ENCODE measurements at regions not wholly inside any gene's neighbourhood (a gene's known extent, or its start where the extent isn't known, plus 50 kb on each side); places are given as distances from the start of the nearest gene placed in this dataset.
A peak's percentile ranks its signal among the peaks of the same experiment; 100 is the strongest.

- Histone ChIP-seq H3K4me1 (peaks cover 9 to 63% (median 15%) of the 10 kb centered on the region in 3 donors), H3K27ac (peak overlapping the region in 3 of 4 donors; percentile 48 to 60 (median 56)), H3K36me3 (no peaks in the 10 kb centered on the region), H3K4me3 (no peak overlapping the region), H3K27me3 (no peaks in the 10 kb centered on the region), H3K9me3 (no peaks in the 10 kb centered on the region)
- 62 to 72% methylated on average over 11 of the region's 11 CpGs for WGBS, 2 donors
- no peak for DNase-seq
- intact Hi-C loops (cut with DNase I) = no loop called here
- no peak for TF ChIP-seq CTCF (IDR thresholded peaks at IDR 0.05)
Measured at GRCh38 chr2:107068069-107068916, 182.3 kb upstream of the ST6GAL2 start.

GRCh38 chr2:107069890-107070289, 183.9 kb upstream of the ST6GAL2 start:
- intact Hi-C loops (cut with DNase I) = no loop called here
- 65 to 75% methylated on average over 2 of the region's 2 CpGs for WGBS, 2 donors
- H3K36me3 ChIP-seq = no peaks in the 10 kb centered on the region
- no peak for DNase-seq
- peaks cover 9 to 54% (median 15%) of the 10 kb centered on the region in 3 donors for H3K4me1 ChIP-seq
- no peaks in the 10 kb centered on the region for H3K9me3 ChIP-seq
- no peak overlapping the region for H3K27ac ChIP-seq
- no peaks in the 10 kb centered on the region for H3K27me3 ChIP-seq
- no peak overlapping the region for H3K4me3 ChIP-seq
- TF ChIP-seq CTCF (IDR thresholded peaks at IDR 0.05) = no peak
- TF ChIP-seq POLR2A (IDR thresholded peaks at IDR 0.05) = no peak

GRCh38 chr2:107072150-107072940, 186.4 kb upstream of the ST6GAL2 start:
- H3K9me3 ChIP-seq = no peaks in the 10 kb centered on the region
- intact Hi-C loops (cut with DNase I) = no loop called here

GRCh38 chr2:107078584-107078983, 192.6 kb upstream of the ST6GAL2 start:
- Histone ChIP-seq H3K4me1 (no peaks in the 10 kb centered on the region), H3K9me3 (no peaks in the 10 kb centered on the region), H3K36me3 (no peaks in the 10 kb centered on the region), H3K27me3 (no peaks in the 10 kb centered on the region), H3K27ac (no peak overlapping the region), H3K4me3 (no peak overlapping the region)
- TF ChIP-seq CTCF (IDR thresholded peaks at IDR 0.05) = no peak
- TF ChIP-seq POLR2A (IDR thresholded peaks at IDR 0.05) = no peak
- no peak for DNase-seq
- intact Hi-C loops (cut with DNase I) = no loop called here
- 57 to 73% methylated on average over 1 of the region's 1 CpG for WGBS, 2 donors

More at GRCh38 chr2:107072150-107072940, 186.4 kb upstream of the ST6GAL2 start:
- 30% methylated on average over 6 of the region's 6 CpGs for WGBS, 2 donors
- Histone ChIP-seq H3K27me3 (no peaks in the 10 kb centered on the region), H3K4me1 (peaks cover 7 to 33% (median 12%) of the 10 kb centered on the region in 3 donors), H3K36me3 (no peaks in the 10 kb centered on the region), H3K27ac (peak overlapping the region in 3 of 4 donors; percentile 24 to 52 (median 28)), H3K4me3 (no peak overlapping the region)
- TF ChIP-seq CTCF (IDR thresholded peaks at IDR 0.05) = no peak
- no peak for TF ChIP-seq POLR2A (IDR thresholded peaks at IDR 0.05)
- no peak for DNase-seq

- intact Hi-C loops (cut with DNase I) = no loop called here
- Histone ChIP-seq H3K27ac (no peak overlapping the region), H3K36me3 (no peaks in the 10 kb centered on the region), H3K4me3 (no peak overlapping the region), H3K27me3 (no peaks in the 10 kb centered on the region), H3K4me1 (no peaks in the 10 kb centered on the region), H3K9me3 (no peaks in the 10 kb centered on the region)
- WGBS, 2 donors = 55 to 88% methylated on average over 2 of the region's 2 CpGs
- TF ChIP-seq POLR2A (IDR thresholded peaks at IDR 0.05) (no peak), CTCF (IDR thresholded peaks at IDR 0.05) (no peak)
- no peak for DNase-seq
Measured at GRCh38 chr2:107086497-107086896, 200.5 kb upstream of the ST6GAL2 start.

Data from esophagus squamous epithelium (tissue), 5 donors.